Activated B cell treated with CpG ODN at 0.5 μM for 24 hours (primary cell): ENCODE measurements at regions not wholly inside any gene's neighbourhood (a gene's known extent, or its start where the extent isn't known, plus 50 kb on each side); places are given as distances from the start of the nearest gene placed in this dataset.

Experiments
- ATAC-seq: fragments of 200-7000 bp; cut with Tn5 transposase; one replicate; pipeline ENCODE4 v1.10.0; 2021; ENCODE audit warnings: low read depth, mild to moderate bottlenecking, moderate library complexity
- CTCF ChIA-PET: fragments of 350-600 bp; sonication (Branson Sonifier 250); formaldehyde crosslinking; loops from one replicate; lab custom pipeline; 2021; ENCODE audit warnings: antibody characterized with exemption; lab: Charles Lee
- POLR2A ChIA-PET: fragments of 350-600 bp; sonication (Branson Sonifier 250); formaldehyde crosslinking; loops from one replicate; lab custom pipeline; 2021; ENCODE audit warnings: antibody characterized with exemption; lab: Charles Lee
- DNase-seq: peaks from one replicate; pipeline ENCODE4 v3.0.0; 2022
- H3K27ac Mint-ChIP-seq: one replicate; pipeline ENCODE4 v1.8.0; 2020; ENCODE audit warnings: mixed read lengths
- H3K27me3 Mint-ChIP-seq: one replicate; pipeline ENCODE4 v1.8.0; 2021; ENCODE audit warnings: mixed read lengths
- H3K36me3 Mint-ChIP-seq: one replicate; pipeline ENCODE4 v1.8.0; 2021; ENCODE audit warnings: low read depth, mixed read lengths
- H3K4me1 Mint-ChIP-seq: one replicate; pipeline ENCODE4 v1.8.0; 2021; ENCODE audit warnings: mixed read lengths
- H3K4me3 Mint-ChIP-seq: one replicate; pipeline ENCODE4 v1.8.0; 2020; ENCODE audit warnings: mild to moderate bottlenecking, mixed read lengths
- H3K9me3 Mint-ChIP-seq: one replicate; pipeline ENCODE4 v1.8.0; 2020; ENCODE audit warnings: mixed read lengths
- CTCF ChIP-seq: fragments of 200-600 bp; IDR thresholded peaks from one replicate; pipeline ENCODE4 v1.8.0; 2022; ENCODE audit warnings: antibody characterized with exemption, mild to moderate bottlenecking
- intact Hi-C: fragments of 100-400 bp; cut with micrococcal nuclease; formaldehyde crosslinking; loops from one replicate; pipeline ENCODE4 v1.15.1; 2024

GRCh38 chr1:98406352-98407088, 255.0 kb upstream of the SNX7 start:
- H3K9me3 Mint-ChIP-seq: no peaks in the 10 kb centered on the region
- DNase-seq (no peak), ATAC-seq (no peak)
- H3K36me3 Mint-ChIP-seq: no peaks in the 10 kb centered on the region
- no peaks in the 10 kb centered on the region for H3K4me1 Mint-ChIP-seq
- no peaks in the 10 kb centered on the region for H3K27me3 Mint-ChIP-seq
- H3K4me3 Mint-ChIP-seq: no peak overlapping the region
- no peak for TF ChIP-seq CTCF
- ChIA-PET POLR2A (no interaction called here), CTCF (no interaction called here)
- H3K27ac Mint-ChIP-seq: no peak overlapping the region
- intact Hi-C loops: no loop called here

GRCh38 chr1:98405581-98406074, 255.9 kb upstream of the SNX7 start:
- CTCF ChIA-PET: no interaction called here
- Mint-ChIP-seq H3K4me1 (no peaks in the 10 kb centered on the region), H3K9me3 (no peaks in the 10 kb centered on the region), H3K4me3 (no peak overlapping the region), H3K27ac (no peak overlapping the region), H3K36me3 (no peaks in the 10 kb centered on the region), H3K27me3 (no peaks in the 10 kb centered on the region)
- POLR2A ChIA-PET: no interaction called here
- intact Hi-C loops: no loop called here
- DNase-seq (no peak), ATAC-seq (no peak)
- no peak for TF ChIP-seq CTCF

- CTCF ChIA-PET: no interaction called here
- H3K27me3 Mint-ChIP-seq: no peaks in the 10 kb centered on the region
- no peaks in the 10 kb centered on the region for H3K9me3 Mint-ChIP-seq
- intact Hi-C loops: no loop called here
- ATAC-seq: no peak
- no peaks in the 10 kb centered on the region for H3K36me3 Mint-ChIP-seq
- POLR2A ChIA-PET: no interaction called here
- no peak for TF ChIP-seq CTCF
- H3K4me3 Mint-ChIP-seq: no peak overlapping the region
- no peak overlapping the region for H3K27ac Mint-ChIP-seq
- no peak for DNase-seq
- no peaks in the 10 kb centered on the region for H3K4me1 Mint-ChIP-seq
Observed at GRCh38 chr1:98404866-98405265, 256.7 kb upstream of the SNX7 start.

GRCh38 chr1:98403963-98404480, 257.5 kb upstream of the SNX7 start:
- CTCF ChIA-PET: no interaction called here
- intact Hi-C loops: no loop called here
- H3K4me3 Mint-ChIP-seq: no peak overlapping the region

More at GRCh38 chr1:98403963-98404480, 257.5 kb upstream of the SNX7 start:
- no peaks in the 10 kb centered on the region for H3K27me3 Mint-ChIP-seq
- no peaks in the 10 kb centered on the region for H3K9me3 Mint-ChIP-seq
- H3K4me1 Mint-ChIP-seq: no peaks in the 10 kb centered on the region
- POLR2A ChIA-PET: no interaction called here
- no peak for TF ChIP-seq CTCF
- H3K27ac Mint-ChIP-seq: no peak overlapping the region
- H3K36me3 Mint-ChIP-seq: no peaks in the 10 kb centered on the region
- no peak for DNase-seq
- ATAC-seq: no peak
